Activated T-cell treated with anti-CD3 and anti-CD28 coated beads, Interleukin-2, amount 50 U/mL, for 1 hour (primary cell): ENCODE measurements at regions not wholly inside any gene's neighbourhood (a gene's known extent, or its start where the extent isn't known, plus 50 kb on each side); places are given as distances from the start of the nearest gene placed in this dataset.

ENCODE experiments used
- DNase-seq: peaks from one replicate; pipeline ENCODE4 v3.0.0-alpha.2; 2020

GRCh38 chr11:79963856-79964645, 523.2 kb upstream of the TENM4 start:
- no peak for DNase-seq

- DNase-seq, result no peak
Observed at GRCh38 chr11:79960461-79960860, 519.6 kb upstream of the TENM4 start.

GRCh38 chr11:79959318-79959717, 518.5 kb upstream of the TENM4 start:
- no peak for DNase-seq

- no peak for DNase-seq
Observed at GRCh38 chr11:79957702-79958101, 516.9 kb upstream of the TENM4 start.

- DNase-seq, result no peak
Observed at GRCh38 chr11:79956061-79956460, 515.2 kb upstream of the TENM4 start.

- no peak for DNase-seq
Observed at GRCh38 chr11:79953629-79954028, 512.8 kb upstream of the TENM4 start.

GRCh38 chr11:79950741-79951140, 509.9 kb upstream of the TENM4 start:
- no peak for DNase-seq

GRCh38 chr11:79950172-79950571, 509.3 kb upstream of the TENM4 start:
- DNase-seq, result no peak

GRCh38 chr11:79949574-79949973, 508.7 kb upstream of the TENM4 start:
- no peak for DNase-seq

GRCh38 chr11:79942646-79943045, 501.8 kb upstream of the TENM4 start:
- DNase-seq, result no peak

GRCh38 chr11:79942090-79942489, 501.3 kb upstream of the TENM4 start:
- no peak for DNase-seq

- DNase-seq, result no peak
Observed at GRCh38 chr11:79940974-79941735, 500.3 kb upstream of the TENM4 start.

GRCh38 chr11:79940165-79940564, 499.3 kb upstream of the TENM4 start:
- no peak for DNase-seq

- no peak for DNase-seq
Observed at GRCh38 chr11:79939111-79939510, 498.3 kb upstream of the TENM4 start.

GRCh38 chr11:79937676-79938334, 497.0 kb upstream of the TENM4 start:
- no peak for DNase-seq

GRCh38 chr11:79932612-79933011, 491.8 kb upstream of the TENM4 start:
- no peak for DNase-seq

GRCh38 chr11:79931692-79932091, 490.9 kb upstream of the TENM4 start:
- no peak for DNase-seq

GRCh38 chr11:79926707-79927106, 485.9 kb upstream of the TENM4 start:
- no peak for DNase-seq

- no peak for DNase-seq
Observed at GRCh38 chr11:79925570-79925969, 484.7 kb upstream of the TENM4 start.

GRCh38 chr11:79922641-79923040, 481.8 kb upstream of the TENM4 start:
- DNase-seq, result no peak

GRCh38 chr11:79920480-79920879, 479.6 kb upstream of the TENM4 start:
- DNase-seq, result no peak

GRCh38 chr11:79919350-79919749, 478.5 kb upstream of the TENM4 start:
- no peak for DNase-seq

- no peak for DNase-seq
Observed at GRCh38 chr11:79918846-79919245, 478.0 kb upstream of the TENM4 start.

- DNase-seq, result no peak
Observed at GRCh38 chr11:79906164-79906563, 465.3 kb upstream of the TENM4 start.
